ENCODE measurements at regions not wholly inside any gene's neighbourhood (a gene's known extent, or its start where the extent isn't known, plus 50 kb on each side); places are given as distances from the start of the nearest gene placed in this dataset.

DNA sequence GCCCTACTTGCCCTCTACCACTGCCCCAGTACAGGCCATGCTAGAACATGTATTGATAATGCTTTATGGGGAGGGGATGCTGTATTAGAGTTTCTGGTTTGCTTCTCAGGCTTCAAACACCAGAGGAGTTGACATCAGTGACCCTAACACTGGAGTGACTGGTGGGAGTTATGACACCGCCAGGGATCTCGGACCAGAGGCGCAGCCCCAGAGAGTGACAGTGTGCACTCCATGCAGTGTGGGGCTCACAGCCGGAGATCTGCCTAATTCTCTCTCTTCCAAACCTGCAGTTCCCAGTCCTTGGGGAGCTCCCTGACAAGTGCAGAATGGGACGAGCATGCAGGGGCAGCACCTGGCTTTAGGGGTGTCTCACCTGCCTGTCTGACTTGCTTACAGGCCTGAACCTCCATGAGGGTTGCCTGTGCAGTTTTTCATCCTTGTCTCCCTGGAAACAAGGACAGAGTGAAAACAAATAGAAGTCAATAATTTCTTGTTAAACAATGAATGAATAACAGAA is 244.9 kb upstream of the MYT1L start:
- TF ChIP-seq, protein P1, sequence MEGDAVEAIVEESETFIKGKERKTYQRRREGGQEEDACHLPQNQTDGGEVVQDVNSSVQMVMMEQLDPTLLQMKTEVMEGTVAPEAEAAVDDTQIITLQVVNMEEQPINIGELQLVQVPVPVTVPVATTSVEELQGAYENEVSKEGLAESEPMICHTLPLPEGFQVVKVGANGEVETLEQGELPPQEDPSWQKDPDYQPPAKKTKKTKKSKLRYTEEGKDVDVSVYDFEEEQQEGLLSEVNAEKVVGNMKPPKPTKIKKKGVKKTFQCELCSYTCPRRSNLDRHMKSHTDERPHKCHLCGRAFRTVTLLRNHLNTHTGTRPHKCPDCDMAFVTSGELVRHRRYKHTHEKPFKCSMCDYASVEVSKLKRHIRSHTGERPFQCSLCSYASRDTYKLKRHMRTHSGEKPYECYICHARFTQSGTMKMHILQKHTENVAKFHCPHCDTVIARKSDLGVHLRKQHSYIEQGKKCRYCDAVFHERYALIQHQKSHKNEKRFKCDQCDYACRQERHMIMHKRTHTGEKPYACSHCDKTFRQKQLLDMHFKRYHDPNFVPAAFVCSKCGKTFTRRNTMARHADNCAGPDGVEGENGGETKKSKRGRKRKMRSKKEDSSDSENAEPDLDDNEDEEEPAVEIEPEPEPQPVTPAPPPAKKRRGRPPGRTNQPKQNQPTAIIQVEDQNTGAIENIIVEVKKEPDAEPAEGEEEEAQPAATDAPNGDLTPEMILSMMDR (IDR thresholded peaks at IDR 0.05; ENCODE audit: low read depth, low read length, missing input control) = no peak
- TF ChIP-seq, protein P2, sequence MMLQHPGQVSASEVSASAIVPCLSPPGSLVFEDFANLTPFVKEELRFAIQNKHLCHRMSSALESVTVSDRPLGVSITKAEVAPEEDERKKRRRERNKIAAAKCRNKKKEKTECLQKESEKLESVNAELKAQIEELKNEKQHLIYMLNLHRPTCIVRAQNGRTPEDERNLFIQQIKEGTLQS (IDR thresholded peaks at IDR 0.05) = no peak
- TF ChIP-seq YY1 (IDR thresholded peaks at IDR 0.05) (no peak), TAF1 (conservative IDR thresholded peaks at IDR 0.05) (no peak)

All from liver (tissue), 3 donors.